ENCODE measurements at regions not wholly inside any gene's neighbourhood (a gene's known extent, or its start where the extent isn't known, plus 50 kb on each side); places are given as distances from the start of the nearest gene placed in this dataset.

DNA sequence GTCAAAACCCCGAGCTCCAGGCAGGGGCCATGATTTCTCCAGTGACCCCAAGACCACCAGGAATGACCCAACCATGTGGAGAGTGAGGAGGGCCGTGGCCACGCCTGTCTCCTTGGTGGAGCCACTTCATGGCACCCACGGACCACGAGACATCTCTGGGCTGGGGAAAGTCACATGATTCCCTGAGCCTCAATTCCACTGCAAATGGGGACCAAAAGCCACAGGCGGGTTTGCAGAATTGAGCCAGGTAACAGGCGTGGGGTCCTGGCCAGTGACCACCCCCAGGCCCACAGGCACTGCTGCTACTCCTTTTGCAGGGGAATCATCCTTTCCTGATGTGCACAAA is 178.9 kb downstream of the CTTN start:
- no peaks in the 10 kb centered on the region for H3K9me3 ChIP-seq
- no peaks in the 10 kb centered on the region for H3K27me3 ChIP-seq
- DNase-seq, result no peak
- no peak overlapping the region for H3K27ac ChIP-seq
- no peak for TF ChIP-seq CTCF (IDR thresholded peaks at IDR 0.05)
- TF ChIP-seq POLR2A (IDR thresholded peaks at IDR 0.05), result no peak
- H3K36me3 ChIP-seq, result no peaks in the 10 kb centered on the region
- intact Hi-C loops (cut with DNase I; ENCODE audit: low total_unique reads), result no loop called here
- H3K4me3 ChIP-seq, result no peak overlapping the region
- H3K4me1 ChIP-seq, result no peaks in the 10 kb centered on the region

- no peaks in the 10 kb centered on the region for H3K9me3 ChIP-seq
- no peak overlapping the region for H3K27ac ChIP-seq
- no peaks in the 10 kb centered on the region for H3K27me3 ChIP-seq
- no peak for DNase-seq
- TF ChIP-seq POLR2A (IDR thresholded peaks at IDR 0.05) (no peak), CTCF (IDR thresholded peaks at IDR 0.05) (no peak)
- no peaks in the 10 kb centered on the region for H3K4me1 ChIP-seq
- intact Hi-C loops (cut with DNase I; ENCODE audit: low total_unique reads), result no loop called here
- H3K36me3 ChIP-seq, result no peaks in the 10 kb centered on the region
- H3K4me3 ChIP-seq, result no peak overlapping the region
Observed at GRCh38 chr11:70577948-70578347, 179.6 kb downstream of the CTTN start.

GRCh38 chr11:70578371-70578770 is 180.0 kb downstream of the CTTN start:
- TF ChIP-seq POLR2A (IDR thresholded peaks at IDR 0.05) (no peak), CTCF (IDR thresholded peaks at IDR 0.05) (no peak)
- no peak overlapping the region for H3K27ac ChIP-seq
- no peaks in the 10 kb centered on the region for H3K4me1 ChIP-seq
- H3K4me3 ChIP-seq, result no peak overlapping the region
- intact Hi-C loops (cut with DNase I; ENCODE audit: low total_unique reads), result no loop called here
- no peaks in the 10 kb centered on the region for H3K27me3 ChIP-seq
- no peak for DNase-seq
- no peaks in the 10 kb centered on the region for H3K36me3 ChIP-seq
- no peaks in the 10 kb centered on the region for H3K9me3 ChIP-seq

GRCh38 chr11:70578831-70579230 is 180.5 kb downstream of the CTTN start:
- Histone ChIP-seq H3K4me3 (no peak overlapping the region), H3K27ac (no peak overlapping the region), H3K4me1 (no peaks in the 10 kb centered on the region), H3K9me3 (no peaks in the 10 kb centered on the region), H3K27me3 (no peaks in the 10 kb centered on the region), H3K36me3 (no peaks in the 10 kb centered on the region)
- no peak for DNase-seq
- intact Hi-C loops (cut with DNase I; ENCODE audit: low total_unique reads), result no loop called here
- no peak for TF ChIP-seq CTCF (IDR thresholded peaks at IDR 0.05)
- TF ChIP-seq POLR2A (IDR thresholded peaks at IDR 0.05), result no peak

- TF ChIP-seq CTCF (IDR thresholded peaks at IDR 0.05) (no peak), POLR2A (IDR thresholded peaks at IDR 0.05) (no peak)
- H3K36me3 ChIP-seq, result no peaks in the 10 kb centered on the region
- H3K4me1 ChIP-seq, result no peaks in the 10 kb centered on the region
- intact Hi-C loops (cut with DNase I; ENCODE audit: low total_unique reads), result no loop called here
- no peaks in the 10 kb centered on the region for H3K9me3 ChIP-seq
- no peaks in the 10 kb centered on the region for H3K27me3 ChIP-seq
- no peak for DNase-seq
- H3K27ac ChIP-seq, result no peak overlapping the region
- no peak overlapping the region for H3K4me3 ChIP-seq
Observed at GRCh38 chr11:70579316-70579955, 181.1 kb downstream of the CTTN start.
